PC-3 (cell line): ENCODE measurements at regions not wholly inside any gene's neighbourhood (a gene's known extent, or its start where the extent isn't known, plus 50 kb on each side); places are given as distances from the start of the nearest gene placed in this dataset.

Experiments
- ATAC-seq: fragments of 200-7000 bp; cut with Tn5 transposase; 2 replicates; pipeline ENCODE4 v1.9.1; 2020; ENCODE audit warnings: mild to moderate bottlenecking, moderate library complexity
- BruUV-seq: library from RNA; stranded (reverse); fragments of 400-500 nt; replicated peaks from 2 replicates; lab custom pipeline; 2021; lab: Mats Ljungman, UMichigan
- CTCF ChIA-PET: fragments of 300-600 bp; sonication (Branson Sonifier 250); formaldehyde crosslinking; loops from one replicate; lab custom pipeline; 2022; ENCODE audit warnings: antibody characterized with exemption; lab: Charles Lee
- POLR2A ChIA-PET: fragments of 300-600 bp; sonication (Branson Sonifier 250); formaldehyde crosslinking; loops from one replicate; lab custom pipeline; 2022; ENCODE audit warnings: antibody characterized with exemption; ENCODE audit not compliant: unreplicated experiment; lab: Charles Lee
- DNase-seq: peaks from one replicate; pipeline ENCODE4 v3.0.0-alpha.2; 2015
- H2AFZ ChIP-seq: fragments of 300-600 bp; sonication (generic); 2 replicates; pipeline ENCODE4 v1.6.0; 2016; ENCODE audit warnings: antibody characterized with exemption, low read length
- H3F3A ChIP-seq: fragments of 300-600 bp; sonication (generic); one replicate; pipeline ENCODE4 v1.6.0; 2017; ENCODE audit warnings: antibody characterized with exemption, low read length, control low read depth, mild to moderate bottlenecking; ENCODE audit not compliant: unreplicated experiment
- H3K27ac ChIP-seq: fragments of 300-600 bp; sonication (generic); 2 replicates; pipeline ENCODE4 v1.5.1; 2016; ENCODE audit warnings: mild to moderate bottlenecking, low read length
- H3K27me3 ChIP-seq: fragments of 300-600 bp; sonication (generic); 2 replicates; pipeline ENCODE4 v1.6.1; 2016; ENCODE audit warnings: low read length, mixed read lengths
- H3K36me3 ChIP-seq: fragments of 300-600 bp; sonication (generic); 2 replicates; pipeline ENCODE4 v1.6.1; 2016; ENCODE audit warnings: low read depth, mixed run types, low read length, mixed read lengths
- H3K4me1 ChIP-seq: fragments of 300-600 bp; sonication (generic); 2 replicates; pipeline ENCODE4 v1.5.1; 2016; ENCODE audit warnings: low read length; ENCODE audit not compliant: insufficient read depth
- H3K4me2 ChIP-seq: fragments of 300-600 bp; sonication (generic); 2 replicates; pipeline ENCODE4 v1.6.0; 2016; ENCODE audit warnings: low read length
- H3K4me3 ChIP-seq: fragments of 300-600 bp; sonication (generic); 2 replicates; pipeline ENCODE4 v1.5.1; 2016; ENCODE audit warnings: mild to moderate bottlenecking, low read length, mixed read lengths
- H3K79me2 ChIP-seq: fragments of 300-600 bp; sonication (generic); 2 replicates; pipeline ENCODE4 v1.6.1; 2017; ENCODE audit warnings: low read length, mixed read lengths
- H3K9ac ChIP-seq: fragments of 300-600 bp; sonication (generic); 2 replicates; pipeline ENCODE4 v1.6.0; 2016; ENCODE audit warnings: mild to moderate bottlenecking, low read length
- H3K9me2 ChIP-seq: fragments of 300-600 bp; sonication (generic); replicated peaks from 2 replicates; pipeline ENCODE4 v1.6.1; 2016; ENCODE audit warnings: mixed run types, low read length, mixed read lengths
- H3K9me3 ChIP-seq: fragments of 300-600 bp; sonication (generic); 2 replicates; pipeline ENCODE4 v1.6.1; 2016; ENCODE audit warnings: low read length, mixed read lengths
- H4K20me1 ChIP-seq: fragments of 300-600 bp; sonication (generic); 2 replicates; pipeline ENCODE4 v1.6.1; 2016; ENCODE audit warnings: low read length, mixed read lengths
- EZH2 ChIP-seq: fragments of 300-600 bp; sonication (generic); IDR thresholded peaks from one replicate; pipeline ENCODE4 v1.6.1; 2017; ENCODE audit warnings: antibody characterized with exemption, mild to moderate bottlenecking, low read length; ENCODE audit not compliant: unreplicated experiment
- EZH2phosphoT487 ChIP-seq: fragments of 300-600 bp; sonication (generic); IDR thresholded peaks from 2 replicates; pipeline ENCODE4 v1.6.1; 2018; ENCODE audit warnings: mild to moderate bottlenecking, antibody characterized with exemption, low read length, borderline replicate concordance
- intact Hi-C: fragments of 100-400 bp; cut with micrococcal nuclease; formaldehyde crosslinking; loops from 2 replicates; pipeline ENCODE4 v1.9.0; 2023
- TF ChIP-seq, protein P1 (sequence below): fragments of 300-600 bp; sonication (generic); conservative IDR thresholded peaks from 2 replicates; pipeline ENCODE4 v1.5.1; 2017; ENCODE audit warnings: antibody characterized with exemption, low read depth, mild to moderate bottlenecking, low read length

- Histone ChIP-seq H3K4me3 (no peak overlapping the region), H3K27ac (no peak overlapping the region), H3K9me3 (no peaks in the 10 kb centered on the region), H2AFZ (no peak overlapping the region), H3K4me2 (no peak overlapping the region), H3K9me2 (no peaks in the 10 kb centered on the region), H3K9ac (no peak overlapping the region), H3K27me3 (no peaks in the 10 kb centered on the region), H4K20me1 (no peaks in the 10 kb centered on the region), H3K36me3 (no peaks in the 10 kb centered on the region), H3K4me1 (no peaks in the 10 kb centered on the region), H3F3A (no peaks in the 10 kb centered on the region), H3K79me2 (no peaks in the 10 kb centered on the region)
- POLR2A ChIA-PET: no interaction called here
- intact Hi-C loops: no loop called here
- TF ChIP-seq EZH2phosphoT487 (no peak), EZH2 (no peak)
- TF ChIP-seq, protein P1, sequence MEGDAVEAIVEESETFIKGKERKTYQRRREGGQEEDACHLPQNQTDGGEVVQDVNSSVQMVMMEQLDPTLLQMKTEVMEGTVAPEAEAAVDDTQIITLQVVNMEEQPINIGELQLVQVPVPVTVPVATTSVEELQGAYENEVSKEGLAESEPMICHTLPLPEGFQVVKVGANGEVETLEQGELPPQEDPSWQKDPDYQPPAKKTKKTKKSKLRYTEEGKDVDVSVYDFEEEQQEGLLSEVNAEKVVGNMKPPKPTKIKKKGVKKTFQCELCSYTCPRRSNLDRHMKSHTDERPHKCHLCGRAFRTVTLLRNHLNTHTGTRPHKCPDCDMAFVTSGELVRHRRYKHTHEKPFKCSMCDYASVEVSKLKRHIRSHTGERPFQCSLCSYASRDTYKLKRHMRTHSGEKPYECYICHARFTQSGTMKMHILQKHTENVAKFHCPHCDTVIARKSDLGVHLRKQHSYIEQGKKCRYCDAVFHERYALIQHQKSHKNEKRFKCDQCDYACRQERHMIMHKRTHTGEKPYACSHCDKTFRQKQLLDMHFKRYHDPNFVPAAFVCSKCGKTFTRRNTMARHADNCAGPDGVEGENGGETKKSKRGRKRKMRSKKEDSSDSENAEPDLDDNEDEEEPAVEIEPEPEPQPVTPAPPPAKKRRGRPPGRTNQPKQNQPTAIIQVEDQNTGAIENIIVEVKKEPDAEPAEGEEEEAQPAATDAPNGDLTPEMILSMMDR: no peak
- BruUV-seq: no TSS peak
- ATAC-seq (no peak), DNase-seq (no peak)
- CTCF ChIA-PET: no interaction called here
Measured at GRCh38 chr2:37851428-37851827, 73.7 kb upstream of the RMDN2 start.

- DNase-seq (no peak), ATAC-seq (no peak)
- intact Hi-C loops: no loop called here
- no TSS peak for BruUV-seq
- Histone ChIP-seq H3K4me1 (no peaks in the 10 kb centered on the region), H3K9me3 (no peaks in the 10 kb centered on the region), H3F3A (no peaks in the 10 kb centered on the region), H4K20me1 (no peaks in the 10 kb centered on the region), H3K27ac (no peak overlapping the region), H2AFZ (no peak overlapping the region), H3K4me3 (no peak overlapping the region), H3K9me2 (no peaks in the 10 kb centered on the region), H3K27me3 (no peaks in the 10 kb centered on the region), H3K36me3 (no peaks in the 10 kb centered on the region), H3K79me2 (no peaks in the 10 kb centered on the region), H3K9ac (no peak overlapping the region), H3K4me2 (no peak overlapping the region)
- POLR2A ChIA-PET: no interaction called here
- TF ChIP-seq, protein P1: no peak
- no peak for TF ChIP-seq EZH2phosphoT487
- no peak for TF ChIP-seq EZH2
- CTCF ChIA-PET: no interaction called here
Measured at GRCh38 chr2:37851828-37852584, 73.1 kb upstream of the RMDN2 start.

GRCh38 chr2:37852585-37853014 is 72.5 kb upstream of the RMDN2 start:
- ChIA-PET CTCF (no interaction called here), POLR2A (no interaction called here)
- H3K79me2 ChIP-seq: no peaks in the 10 kb centered on the region
- no peaks in the 10 kb centered on the region for H3K27me3 ChIP-seq
- H3K9me3 ChIP-seq: no peaks in the 10 kb centered on the region
- H3K9ac ChIP-seq: no peak overlapping the region
- TF ChIP-seq EZH2phosphoT487: no peak
- no peak for TF ChIP-seq EZH2
- TF ChIP-seq, protein P1: no peak
- H3K4me3 ChIP-seq: no peak overlapping the region
- H3K9me2 ChIP-seq: no peaks in the 10 kb centered on the region
- intact Hi-C loops: no loop called here
- no peaks in the 10 kb centered on the region for H3F3A ChIP-seq
- no TSS peak for BruUV-seq
- no peak overlapping the region for H3K4me2 ChIP-seq
- ATAC-seq (no peak), DNase-seq (no peak)
- H2AFZ ChIP-seq: no peak overlapping the region
- H3K27ac ChIP-seq: no peak overlapping the region
- no peaks in the 10 kb centered on the region for H4K20me1 ChIP-seq
- no peaks in the 10 kb centered on the region for H3K4me1 ChIP-seq
- H3K36me3 ChIP-seq: no peaks in the 10 kb centered on the region
